GM06990 (cell line): ENCODE measurements at regions not wholly inside any gene's neighbourhood (a gene's known extent, or its start where the extent isn't known, plus 50 kb on each side); places are given as distances from the start of the nearest gene placed in this dataset.

Experiments
- DNase-seq: peaks from one replicate; pipeline ENCODE4 v3.0.0-alpha.2; 2011; ENCODE audit not compliant: insufficient read length; ENCODE audit errors: extremely low read depth
- H3K27me3 ChIP-seq: replicated peaks from 2 replicates; pipeline ENCODE4 v1.6.0; 2011; ENCODE audit warnings: low read length; ENCODE audit not compliant: control insufficient read depth, insufficient read depth
- H3K36me3 ChIP-seq: 2 replicates; pipeline ENCODE4 v1.5.1; 2011; ENCODE audit warnings: low read length; ENCODE audit not compliant: control insufficient read depth, insufficient read depth
- H3K4me3 ChIP-seq: replicated peaks from 2 replicates; pipeline ENCODE4 v1.5.1; 2011; ENCODE audit warnings: low read depth, mild to moderate bottlenecking, control low read depth, low read length
- CTCF ChIP-seq: IDR thresholded peaks from 2 replicates; pipeline ENCODE4 v1.5.1; 2011; ENCODE audit warnings: low read length, control low read depth, mild to moderate bottlenecking, inconsistent platforms; ENCODE audit not compliant: insufficient read depth, poor library complexity, severe bottlenecking

- no peak for TF ChIP-seq CTCF
- H3K4me3 ChIP-seq, result no peak overlapping the region
- no peak for DNase-seq
- no peaks in the 10 kb centered on the region; the same call in 1 of the 2 replicates for H3K27me3 ChIP-seq
- H3K36me3 ChIP-seq, result no peaks in the 10 kb centered on the region
These were observed 700.7 kb downstream of the EPM2A start for GRCh38 chr6:145034664-145035063.

DNA sequence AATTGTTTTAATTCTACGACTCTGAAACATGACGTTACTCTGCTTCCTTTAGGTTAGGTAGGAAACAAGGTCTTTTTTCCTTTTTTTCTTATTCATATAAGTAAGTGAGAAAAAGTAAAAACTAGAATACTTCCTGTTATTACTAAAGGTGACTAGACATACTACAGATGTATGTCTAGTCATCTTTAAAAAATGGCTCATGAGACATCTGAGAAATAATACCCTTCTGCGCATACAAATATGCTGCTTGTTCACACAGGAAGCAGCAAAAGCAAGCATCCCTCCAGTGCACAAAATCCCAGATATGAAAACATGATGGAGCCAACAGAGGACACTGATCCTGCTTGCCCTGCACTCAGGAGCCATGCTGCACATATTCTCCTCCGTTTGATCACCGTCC is 699.1 kb downstream of the EPM2A start:
- no peak for TF ChIP-seq CTCF
- Histone ChIP-seq H3K27me3 (no peaks in the 10 kb centered on the region; the same call in 1 of the 2 replicates), H3K4me3 (no peak overlapping the region), H3K36me3 (no peaks in the 10 kb centered on the region)
- no peak for DNase-seq

GRCh38 chr6:145036848-145037567 is 698.3 kb downstream of the EPM2A start:
- no peak for TF ChIP-seq CTCF
- Histone ChIP-seq H3K4me3 (no peak overlapping the region), H3K27me3 (no peaks in the 10 kb centered on the region; the same call in 1 of the 2 replicates), H3K36me3 (no peaks in the 10 kb centered on the region)
- DNase-seq, result no peak

GRCh38 chr6:145042559-145042958 is 692.8 kb downstream of the EPM2A start:
- peak; percentile 25 for TF ChIP-seq CTCF
- H3K36me3 ChIP-seq, result no peaks in the 10 kb centered on the region
- DNase-seq, result no peak
- H3K27me3 ChIP-seq, result no peaks in the 10 kb centered on the region
- H3K4me3 ChIP-seq, result no peak overlapping the region

GRCh38 chr6:145043926-145044500 is 691.3 kb downstream of the EPM2A start:
- TF ChIP-seq CTCF, result no peak
- DNase-seq, result no peak
- no peak overlapping the region for H3K4me3 ChIP-seq
- H3K36me3 ChIP-seq, result no peaks in the 10 kb centered on the region
- no peaks in the 10 kb centered on the region for H3K27me3 ChIP-seq
